ENCODE measurements at regions not wholly inside any gene's neighbourhood (a gene's known extent, or its start where the extent isn't known, plus 50 kb on each side); places are given as distances from the start of the nearest gene placed in this dataset.

GRCh38 chr10:121690152-121690848 is 92.1 kb upstream of the FGFR2 start:
- Histone ChIP-seq H3K36me3 (no peaks in the 10 kb centered on the region), H3K9me3 (no peaks in the 10 kb centered on the region), H3K4me1 (no peaks in the 10 kb centered on the region), H3K4me3 (no peak overlapping the region), H3K27ac (no peak overlapping the region), H3K27me3 (peaks cover 0 to 15% of the 10 kb centered on the region in 2 donors)
- no peak for DNase-seq (ENCODE audit: low spot score in 2 of 2)
- TF ChIP-seq POLR2AphosphoS5 (IDR thresholded peaks at IDR 0.05) (no peak), POLR2A (IDR thresholded peaks at IDR 0.05) (no peak)
- TF ChIP-seq, protein P1, sequence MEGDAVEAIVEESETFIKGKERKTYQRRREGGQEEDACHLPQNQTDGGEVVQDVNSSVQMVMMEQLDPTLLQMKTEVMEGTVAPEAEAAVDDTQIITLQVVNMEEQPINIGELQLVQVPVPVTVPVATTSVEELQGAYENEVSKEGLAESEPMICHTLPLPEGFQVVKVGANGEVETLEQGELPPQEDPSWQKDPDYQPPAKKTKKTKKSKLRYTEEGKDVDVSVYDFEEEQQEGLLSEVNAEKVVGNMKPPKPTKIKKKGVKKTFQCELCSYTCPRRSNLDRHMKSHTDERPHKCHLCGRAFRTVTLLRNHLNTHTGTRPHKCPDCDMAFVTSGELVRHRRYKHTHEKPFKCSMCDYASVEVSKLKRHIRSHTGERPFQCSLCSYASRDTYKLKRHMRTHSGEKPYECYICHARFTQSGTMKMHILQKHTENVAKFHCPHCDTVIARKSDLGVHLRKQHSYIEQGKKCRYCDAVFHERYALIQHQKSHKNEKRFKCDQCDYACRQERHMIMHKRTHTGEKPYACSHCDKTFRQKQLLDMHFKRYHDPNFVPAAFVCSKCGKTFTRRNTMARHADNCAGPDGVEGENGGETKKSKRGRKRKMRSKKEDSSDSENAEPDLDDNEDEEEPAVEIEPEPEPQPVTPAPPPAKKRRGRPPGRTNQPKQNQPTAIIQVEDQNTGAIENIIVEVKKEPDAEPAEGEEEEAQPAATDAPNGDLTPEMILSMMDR (IDR thresholded peaks at IDR 0.05), result no peak
- intact Hi-C loops (cut with DNase I; ENCODE audit: low total_unique reads), result no loop called here

DNA sequence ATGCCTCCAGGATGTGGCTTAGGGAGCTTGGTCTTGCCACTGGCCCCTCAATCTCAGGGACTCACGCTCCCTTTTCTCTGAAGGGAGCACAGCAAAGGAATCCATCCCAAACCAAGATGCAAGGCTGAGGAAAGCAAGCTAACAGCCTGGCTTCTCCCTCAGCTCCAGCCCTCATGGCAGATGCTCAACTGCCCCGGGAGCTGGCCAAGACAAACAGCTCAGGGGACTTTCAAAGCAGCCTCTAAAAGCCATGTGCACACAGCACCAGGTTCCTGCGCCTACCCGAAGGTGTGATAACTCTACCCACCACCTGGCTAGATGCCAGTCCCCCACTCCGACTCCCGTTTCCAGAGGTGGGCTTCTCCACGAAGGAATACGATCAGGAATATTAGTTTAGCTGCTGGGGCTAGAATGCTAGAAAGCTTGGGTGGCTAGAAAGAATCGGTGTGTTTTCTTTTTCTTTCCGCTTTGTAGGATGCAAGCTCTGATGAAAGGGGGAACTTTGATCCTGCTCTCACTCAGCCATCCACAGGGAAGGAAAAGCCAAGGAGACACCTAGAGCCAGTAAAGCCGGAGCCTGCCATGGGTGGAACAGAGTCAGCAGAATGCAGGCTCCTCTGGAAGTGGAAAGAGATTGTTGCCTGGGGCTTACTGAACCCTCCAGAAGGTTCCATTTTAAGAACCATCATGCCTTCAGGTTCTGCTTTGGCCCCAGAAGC is 89.0 kb upstream of the FGFR2 start:
- no peaks in the 10 kb centered on the region for H3K4me1 ChIP-seq
- H3K27ac ChIP-seq, result no peak overlapping the region
- no peaks in the 10 kb centered on the region for H3K9me3 ChIP-seq
- no peaks in the 10 kb centered on the region for H3K36me3 ChIP-seq
- H3K27me3 ChIP-seq, result peaks cover 0 to 9% of the 10 kb centered on the region in 2 donors
- H3K4me3 ChIP-seq, result no peak overlapping the region
- TF ChIP-seq POLR2A (IDR thresholded peaks at IDR 0.05), result no peak
- no peak for TF ChIP-seq POLR2AphosphoS5 (IDR thresholded peaks at IDR 0.05)
- TF ChIP-seq, protein P1 (IDR thresholded peaks at IDR 0.05), result no peak
- intact Hi-C loops (cut with DNase I; ENCODE audit: low total_unique reads), result no loop called here
- no peak for DNase-seq (ENCODE audit: low spot score in 2 of 2)

GRCh38 chr10:121684276-121684675 is 86.0 kb upstream of the FGFR2 start:
- Histone ChIP-seq H3K27me3 (peaks cover 0 to 9% of the 10 kb centered on the region in 2 donors), H3K4me1 (no peaks in the 10 kb centered on the region), H3K4me3 (no peak overlapping the region), H3K36me3 (no peaks in the 10 kb centered on the region), H3K9me3 (no peaks in the 10 kb centered on the region), H3K27ac (no peak overlapping the region)
- no peak for TF ChIP-seq POLR2AphosphoS5 (IDR thresholded peaks at IDR 0.05)
- TF ChIP-seq, protein P1 (IDR thresholded peaks at IDR 0.05), result no peak
- TF ChIP-seq POLR2A (IDR thresholded peaks at IDR 0.05), result no peak
- intact Hi-C loops (cut with DNase I; ENCODE audit: low total_unique reads), result no loop called here
- DNase-seq (ENCODE audit: low spot score in 2 of 2), result no peak

- no peak for TF ChIP-seq POLR2A (IDR thresholded peaks at IDR 0.05)
- TF ChIP-seq POLR2AphosphoS5 (IDR thresholded peaks at IDR 0.05), result no peak
- TF ChIP-seq, protein P1 (IDR thresholded peaks at IDR 0.05), result no peak
- Histone ChIP-seq H3K4me3 (no peak overlapping the region), H3K27ac (no peak overlapping the region), H3K4me1 (no peaks in the 10 kb centered on the region), H3K27me3 (peaks cover 0 to 9% of the 10 kb centered on the region in 2 donors), H3K36me3 (no peaks in the 10 kb centered on the region), H3K9me3 (no peaks in the 10 kb centered on the region)
- intact Hi-C loops (cut with DNase I; ENCODE audit: low total_unique reads), result no loop called here
- DNase-seq (ENCODE audit: low spot score in 2 of 2), result no peak
Observed at GRCh38 chr10:121683816-121684215, 85.6 kb upstream of the FGFR2 start.

DNA sequence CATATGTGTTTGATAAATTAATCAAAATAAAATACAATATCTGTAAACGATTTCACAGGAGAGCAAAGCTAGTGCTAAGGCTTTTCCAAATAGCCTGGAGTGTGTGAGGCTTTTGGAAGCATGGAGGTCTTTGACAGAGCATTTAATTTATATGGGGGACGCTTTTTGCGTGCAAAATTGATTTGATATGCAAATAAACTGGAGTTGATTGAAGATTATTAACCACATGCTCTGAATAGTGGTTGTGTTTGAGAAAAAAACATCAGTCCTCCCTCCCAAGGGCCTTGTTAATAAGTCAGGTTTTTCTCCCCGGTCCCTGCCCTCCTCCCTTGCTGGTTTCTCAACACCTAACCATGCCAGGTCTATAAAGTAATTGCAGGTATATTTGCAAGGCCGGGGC is 85.1 kb upstream of the FGFR2 start:
- Histone ChIP-seq H3K4me3 (no peak overlapping the region), H3K9me3 (peaks cover 0 to 2% of the 10 kb centered on the region in 2 donors), H3K27me3 (peaks cover 0 to 8% of the 10 kb centered on the region in 2 donors), H3K36me3 (no peaks in the 10 kb centered on the region), H3K4me1 (no peaks in the 10 kb centered on the region), H3K27ac (no peak overlapping the region)
- intact Hi-C loops (cut with DNase I; ENCODE audit: low total_unique reads), result no loop called here
- DNase-seq (ENCODE audit: low spot score in 2 of 2), result no peak
- TF ChIP-seq POLR2AphosphoS5 (IDR thresholded peaks at IDR 0.05) (no peak), POLR2A (IDR thresholded peaks at IDR 0.05) (no peak)
- TF ChIP-seq, protein P1 (IDR thresholded peaks at IDR 0.05), result no peak

Data from breast epithelium (tissue), 4 donors.